PC-9 (cell line): ENCODE measurements at regions not wholly inside any gene's neighbourhood (a gene's known extent, or its start where the extent isn't known, plus 50 kb on each side); places are given as distances from the start of the nearest gene placed in this dataset.

Experiments
- BruUV-seq: library from RNA; stranded (reverse); fragments of 400-500 nt; replicated peaks from 2 replicates; lab custom pipeline; 2021; lab: Mats Ljungman, UMichigan
- CTCF ChIA-PET: fragments of 300-600 bp; sonication (Branson Sonifier 250); formaldehyde crosslinking; loops from one replicate; lab custom pipeline; 2022; ENCODE audit warnings: antibody characterized with exemption; lab: Charles Lee
- POLR2A ChIA-PET: fragments of 300-600 bp; sonication (Branson Sonifier 250); formaldehyde crosslinking; loops from one replicate; lab custom pipeline; 2022; ENCODE audit warnings: antibody characterized with exemption; ENCODE audit not compliant: unreplicated experiment; lab: Charles Lee
- DNase-seq, 2 experiments: peaks; one replicate each; pipeline versions ENCODE4 v3.0.0 to v3.0.0-alpha.2; 2015 to 2022; ENCODE audit warnings: mixed read lengths in 1 of 2
- H2AFZ ChIP-seq: fragments of 200-600 bp; sonication (generic); 2 replicates; pipeline ENCODE4 v1.8.1; 2017; ENCODE audit warnings: antibody characterized with exemption
- H3F3A ChIP-seq: fragments of 200-600 bp; sonication (generic); 2 replicates; pipeline ENCODE4 v1.8.1; 2017; ENCODE audit warnings: antibody characterized with exemption, mild to moderate bottlenecking, low read depth; ENCODE audit not compliant: insufficient read depth
- H3K27ac ChIP-seq: fragments of 200-600 bp; sonication (generic); 2 replicates; pipeline ENCODE4 v1.6.1; 2016; ENCODE audit warnings: mixed run types
- H3K27me3 ChIP-seq: fragments of 200-600 bp; sonication (generic); 2 replicates; pipeline ENCODE4 v1.6.1; 2016; ENCODE audit warnings: low read depth, mixed run types; ENCODE audit not compliant: insufficient read depth
- H3K36me3 ChIP-seq: fragments of 200-600 bp; sonication (generic); 2 replicates; pipeline ENCODE4 v1.6.1; 2016; ENCODE audit warnings: low read depth, mixed run types
- H3K4me1 ChIP-seq: fragments of 200-600 bp; sonication (generic); replicated peaks from 2 replicates; pipeline ENCODE4 v1.6.1; 2016; ENCODE audit warnings: mixed run types; ENCODE audit not compliant: insufficient read depth
- H3K4me2 ChIP-seq: fragments of 200-600 bp; sonication (generic); 2 replicates; pipeline ENCODE4 v1.6.1; 2017; ENCODE audit warnings: mixed run types
- H3K4me3 ChIP-seq: fragments of 200-600 bp; sonication (generic); 2 replicates; pipeline ENCODE4 v1.6.1; 2016; ENCODE audit warnings: mixed run types
- H3K79me2 ChIP-seq: fragments of 200-600 bp; sonication (generic); 2 replicates; pipeline ENCODE4 v1.6.1; 2017; ENCODE audit warnings: low read depth, mixed run types
- H3K9me2 ChIP-seq: fragments of 200-600 bp; sonication (generic); 2 replicates; pipeline ENCODE4 v1.8.1; 2017; ENCODE audit warnings: mild to moderate bottlenecking; ENCODE audit not compliant: insufficient read depth
- H3K9me3 ChIP-seq: fragments of 200-600 bp; sonication (generic); 2 replicates; pipeline ENCODE4 v1.8.1; 2016; ENCODE audit warnings: low read depth; ENCODE audit not compliant: insufficient read depth
- H4K20me1 ChIP-seq: fragments of 200-600 bp; sonication (generic); 2 replicates; pipeline ENCODE4 v1.8.1; 2017; ENCODE audit not compliant: insufficient read depth
- CTCF ChIP-seq: fragments of 200-600 bp; sonication (generic); conservative IDR thresholded peaks from 2 replicates; pipeline ENCODE4 v1.6.1; 2017; ENCODE audit warnings: mixed run types, antibody characterized with exemption, mild to moderate bottlenecking, moderate library complexity
- EZH2 ChIP-seq: fragments of 200-600 bp; sonication (generic); IDR thresholded peaks from 2 replicates; pipeline ENCODE4 v1.8.0; 2017; ENCODE audit warnings: antibody characterized with exemption, low read depth
- intact Hi-C: fragments of 100-400 bp; cut with micrococcal nuclease; formaldehyde crosslinking; loops from one replicate; pipeline ENCODE4 v1.10.0; 2022; ENCODE audit not compliant: unreplicated experiment

- H3K27me3 ChIP-seq = no peaks in the 10 kb centered on the region
- intact Hi-C loops = no loop called here
These were observed 421.0 kb upstream of the CCDC196 start for GRCh38 chr14:66065188-66065587.

DNA sequence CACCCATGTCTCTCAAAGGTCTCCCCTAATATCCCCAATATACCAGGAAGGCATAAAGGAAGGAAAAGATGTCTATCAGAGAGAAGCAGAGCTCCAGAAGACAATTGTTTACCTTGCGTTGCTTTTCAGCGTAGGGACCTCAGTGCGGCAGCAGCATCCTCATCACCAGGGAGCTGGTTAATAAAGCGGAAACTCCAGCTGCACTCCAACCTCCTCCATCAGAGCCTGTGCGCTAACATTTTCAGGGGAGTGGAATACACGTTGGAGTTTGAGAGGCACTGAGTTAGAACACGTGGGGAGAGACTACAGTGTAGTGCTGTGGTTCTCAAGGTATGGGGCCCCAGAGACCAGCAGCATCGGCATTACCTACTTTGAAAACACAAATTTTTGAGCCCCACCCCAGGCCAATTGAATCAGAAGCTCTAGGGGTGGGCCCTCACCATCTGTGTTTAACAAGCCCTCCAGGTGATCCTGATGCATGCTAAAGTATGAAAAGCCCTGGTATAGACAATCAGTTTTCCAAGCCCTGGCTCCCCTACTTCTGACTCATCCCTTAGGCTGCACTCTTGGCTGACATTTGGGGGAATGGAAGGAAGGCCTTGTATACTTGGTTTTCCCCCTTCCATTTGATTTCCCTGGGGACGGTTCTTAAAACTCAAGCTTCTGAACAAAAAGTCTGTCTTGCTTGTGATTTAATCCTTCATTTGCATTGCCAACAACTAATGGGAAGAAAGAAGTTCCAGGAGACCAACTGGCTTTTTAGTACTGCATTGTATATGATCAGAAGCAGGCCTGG lies 419.0 kb upstream of the CCDC196 start:
- TF ChIP-seq EZH2 (no peak), CTCF (no peak)
- Histone ChIP-seq H3K27ac (no peak overlapping the region), H3K9me2 (peaks cover 4% of the 10 kb centered on the region; the same call in 1 of the 2 replicates), H3F3A (no peaks in the 10 kb centered on the region), H3K9me3 (no peaks in the 10 kb centered on the region), H3K4me1 (no peaks in the 10 kb centered on the region; the same call in 1 of the 2 replicates), H3K36me3 (no peaks in the 10 kb centered on the region), H3K27me3 (no peaks in the 10 kb centered on the region), H3K4me3 (no peak overlapping the region), H4K20me1 (no peaks in the 10 kb centered on the region), H3K4me2 (no peak overlapping the region), H2AFZ (no peak overlapping the region; the same call in 1 of the 2 replicates), H3K79me2 (no peaks in the 10 kb centered on the region)
- ChIA-PET CTCF (no interaction called here), POLR2A (no interaction called here)
- intact Hi-C loops = no loop called here
- BruUV-seq = no TSS peak
- DNase-seq = no peak

More at GRCh38 chr14:66065188-66065587, 421.0 kb upstream of the CCDC196 start:
- Histone ChIP-seq H3K9me2 (peaks cover 4% of the 10 kb centered on the region; the same call in 1 of the 2 replicates), H3K4me3 (no peak overlapping the region), H3F3A (no peaks in the 10 kb centered on the region), H3K27ac (no peak overlapping the region), H3K4me2 (no peak overlapping the region), H2AFZ (no peak overlapping the region), H4K20me1 (no peaks in the 10 kb centered on the region), H3K9me3 (no peaks in the 10 kb centered on the region), H3K79me2 (no peaks in the 10 kb centered on the region), H3K4me1 (no peaks in the 10 kb centered on the region; the same call in 1 of the 2 replicates), H3K36me3 (no peaks in the 10 kb centered on the region)
- no peak for DNase-seq
- BruUV-seq = no TSS peak
- ChIA-PET CTCF (no interaction called here), POLR2A (no interaction called here)
- TF ChIP-seq EZH2 (no peak), CTCF (no peak)

- no peak for DNase-seq
- no peaks in the 10 kb centered on the region for H3K27me3 ChIP-seq
- no peaks in the 10 kb centered on the region for H3F3A ChIP-seq
- TF ChIP-seq EZH2 (no peak), CTCF (no peak)
- H3K9me2 ChIP-seq = no peaks in the 10 kb centered on the region; the same call in 1 of the 2 replicates
- ChIA-PET POLR2A (no interaction called here), CTCF (interaction anchor here (0.6 kb wide), 1 partner anchor 185 kb away, joined by 3 read pairs; no protein-coding TSS in a partner anchor)
- no peaks in the 10 kb centered on the region for H3K79me2 ChIP-seq
- H3K4me1 ChIP-seq = no peaks in the 10 kb centered on the region; the same call in 1 of the 2 replicates
- no peaks in the 10 kb centered on the region for H3K36me3 ChIP-seq
- no peak overlapping the region for H2AFZ ChIP-seq
- H3K4me2 ChIP-seq = no peak overlapping the region
- no peaks in the 10 kb centered on the region for H4K20me1 ChIP-seq
- intact Hi-C loops = no loop called here
- H3K9me3 ChIP-seq = no peaks in the 10 kb centered on the region
- H3K27ac ChIP-seq = no peak overlapping the region
- BruUV-seq = no TSS peak
- no peak overlapping the region for H3K4me3 ChIP-seq
These were observed 417.1 kb upstream of the CCDC196 start for GRCh38 chr14:66069036-66069435.
